ENCODE measurements at regions not wholly inside any gene's neighbourhood (a gene's known extent, or its start where the extent isn't known, plus 50 kb on each side); places are given as distances from the start of the nearest gene placed in this dataset.

GRCh38 chr4:124017185-124017785 lies 620.7 kb downstream of the SPRY1 start:
- Histone ChIP-seq H3K9ac (ENCODE audit: low read length) (peak overlapping the region; percentile 5), H3K9me3 (ENCODE audit: control insufficient read depth, low read length) (no peaks in the 10 kb centered on the region), H3K4me1 (ENCODE audit: control insufficient read depth, insufficient read depth, low read length) (peaks cover 43% of the 10 kb centered on the region), H3K36me3 (ENCODE audit: control insufficient read depth, insufficient read depth, low read length) (no peaks in the 10 kb centered on the region), H3K4me3 (ENCODE audit: low read length) (no peak overlapping the region), H3K27me3 (ENCODE audit: control insufficient read depth, insufficient read depth, low read length) (no peaks in the 10 kb centered on the region)

GRCh38 chr4:124018383-124019317 lies 622.1 kb downstream of the SPRY1 start:
- H3K9me3 ChIP-seq (ENCODE audit: control insufficient read depth, low read length) = no peaks in the 10 kb centered on the region
- no peak overlapping the region for H3K9ac ChIP-seq (ENCODE audit: low read length)
- H3K27me3 ChIP-seq (ENCODE audit: control insufficient read depth, insufficient read depth, low read length) = no peaks in the 10 kb centered on the region
- no peak overlapping the region for H3K4me3 ChIP-seq (ENCODE audit: low read length)
- H3K4me1 ChIP-seq (ENCODE audit: control insufficient read depth, insufficient read depth, low read length) = peaks cover 43% of the 10 kb centered on the region
- no peaks in the 10 kb centered on the region for H3K36me3 ChIP-seq (ENCODE audit: control insufficient read depth, insufficient read depth, low read length)

GRCh38 chr4:124019749-124020549 lies 623.4 kb downstream of the SPRY1 start:
- H3K36me3 ChIP-seq (ENCODE audit: control insufficient read depth, insufficient read depth, low read length) = no peaks in the 10 kb centered on the region
- no peak overlapping the region for H3K4me3 ChIP-seq (ENCODE audit: low read length)
- no peaks in the 10 kb centered on the region for H3K27me3 ChIP-seq (ENCODE audit: control insufficient read depth, insufficient read depth, low read length)
- H3K9me3 ChIP-seq (ENCODE audit: control insufficient read depth, low read length) = no peaks in the 10 kb centered on the region
- peaks cover 43% of the 10 kb centered on the region for H3K4me1 ChIP-seq (ENCODE audit: control insufficient read depth, insufficient read depth, low read length)
- H3K9ac ChIP-seq (ENCODE audit: low read length) = no peak overlapping the region

- Histone ChIP-seq H3K9ac (ENCODE audit: low read length) (no peak overlapping the region), H3K36me3 (ENCODE audit: control insufficient read depth, insufficient read depth, low read length) (no peaks in the 10 kb centered on the region), H3K4me3 (ENCODE audit: low read length) (no peak overlapping the region), H3K9me3 (ENCODE audit: control insufficient read depth, low read length) (no peaks in the 10 kb centered on the region), H3K4me1 (ENCODE audit: control insufficient read depth, insufficient read depth, low read length) (peaks cover 4% of the 10 kb centered on the region), H3K27me3 (ENCODE audit: control insufficient read depth, insufficient read depth, low read length) (no peaks in the 10 kb centered on the region)
Observed at GRCh38 chr4:124025000-124025399, 628.4 kb downstream of the SPRY1 start.

GRCh38 chr4:124025428-124025827 lies 628.8 kb downstream of the SPRY1 start:
- no peak overlapping the region for H3K4me3 ChIP-seq (ENCODE audit: low read length)
- H3K9me3 ChIP-seq (ENCODE audit: control insufficient read depth, low read length) = no peaks in the 10 kb centered on the region
- no peaks in the 10 kb centered on the region for H3K4me1 ChIP-seq (ENCODE audit: control insufficient read depth, insufficient read depth, low read length)
- H3K27me3 ChIP-seq (ENCODE audit: control insufficient read depth, insufficient read depth, low read length) = no peaks in the 10 kb centered on the region
- H3K36me3 ChIP-seq (ENCODE audit: control insufficient read depth, insufficient read depth, low read length) = no peaks in the 10 kb centered on the region
- H3K9ac ChIP-seq (ENCODE audit: low read length) = peak overlapping the region; percentile 40

- Histone ChIP-seq H3K9me3 (ENCODE audit: control insufficient read depth, low read length) (no peaks in the 10 kb centered on the region), H3K4me3 (ENCODE audit: low read length) (no peak overlapping the region), H3K9ac (ENCODE audit: low read length) (no peak overlapping the region), H3K4me1 (ENCODE audit: control insufficient read depth, insufficient read depth, low read length) (no peaks in the 10 kb centered on the region), H3K36me3 (ENCODE audit: control insufficient read depth, insufficient read depth, low read length) (no peaks in the 10 kb centered on the region), H3K27me3 (ENCODE audit: control insufficient read depth, insufficient read depth, low read length) (no peaks in the 10 kb centered on the region)
Observed at GRCh38 chr4:124028182-124028581, 631.6 kb downstream of the SPRY1 start.

GRCh38 chr4:124030147-124030546 lies 633.6 kb downstream of the SPRY1 start:
- no peak overlapping the region for H3K9ac ChIP-seq (ENCODE audit: low read length)
- H3K4me1 ChIP-seq (ENCODE audit: control insufficient read depth, insufficient read depth, low read length) = no peaks in the 10 kb centered on the region

GRCh38 chr4:124032035-124032434 lies 635.4 kb downstream of the SPRY1 start:
- H3K4me3 ChIP-seq (ENCODE audit: low read length) = no peak overlapping the region
- no peaks in the 10 kb centered on the region for H3K27me3 ChIP-seq (ENCODE audit: control insufficient read depth, insufficient read depth, low read length)
- no peak overlapping the region for H3K9ac ChIP-seq (ENCODE audit: low read length)
- no peaks in the 10 kb centered on the region for H3K4me1 ChIP-seq (ENCODE audit: control insufficient read depth, insufficient read depth, low read length)
- H3K9me3 ChIP-seq (ENCODE audit: control insufficient read depth, low read length) = no peaks in the 10 kb centered on the region
- H3K36me3 ChIP-seq (ENCODE audit: control insufficient read depth, insufficient read depth, low read length) = no peaks in the 10 kb centered on the region

More at GRCh38 chr4:124030147-124030546, 633.6 kb downstream of the SPRY1 start:
- Histone ChIP-seq H3K9me3 (ENCODE audit: control insufficient read depth, low read length) (no peaks in the 10 kb centered on the region), H3K4me3 (ENCODE audit: low read length) (no peak overlapping the region), H3K36me3 (ENCODE audit: control insufficient read depth, insufficient read depth, low read length) (no peaks in the 10 kb centered on the region), H3K27me3 (ENCODE audit: control insufficient read depth, insufficient read depth, low read length) (no peaks in the 10 kb centered on the region)

- no peak overlapping the region for H3K4me3 ChIP-seq (ENCODE audit: low read length)
- H3K36me3 ChIP-seq (ENCODE audit: control insufficient read depth, insufficient read depth, low read length) = no peaks in the 10 kb centered on the region
- no peaks in the 10 kb centered on the region for H3K9me3 ChIP-seq (ENCODE audit: control insufficient read depth, low read length)
- H3K27me3 ChIP-seq (ENCODE audit: control insufficient read depth, insufficient read depth, low read length) = no peaks in the 10 kb centered on the region
- H3K4me1 ChIP-seq (ENCODE audit: control insufficient read depth, insufficient read depth, low read length) = no peaks in the 10 kb centered on the region
- no peak overlapping the region for H3K9ac ChIP-seq (ENCODE audit: low read length)
Observed at GRCh38 chr4:124035364-124036041, 638.9 kb downstream of the SPRY1 start.

- Histone ChIP-seq H3K4me3 (ENCODE audit: low read length) (no peak overlapping the region), H3K4me1 (ENCODE audit: control insufficient read depth, insufficient read depth, low read length) (no peaks in the 10 kb centered on the region), H3K9ac (ENCODE audit: low read length) (no peak overlapping the region), H3K9me3 (ENCODE audit: control insufficient read depth, low read length) (no peaks in the 10 kb centered on the region), H3K27me3 (ENCODE audit: control insufficient read depth, insufficient read depth, low read length) (no peaks in the 10 kb centered on the region), H3K36me3 (ENCODE audit: control insufficient read depth, insufficient read depth, low read length) (no peaks in the 10 kb centered on the region)
Observed at GRCh38 chr4:124037236-124037635, 640.6 kb downstream of the SPRY1 start.

GRCh38 chr4:124044330-124044729 lies 647.7 kb downstream of the SPRY1 start:
- H3K4me1 ChIP-seq (ENCODE audit: control insufficient read depth, insufficient read depth, low read length) = no peaks in the 10 kb centered on the region
- no peak overlapping the region for H3K4me3 ChIP-seq (ENCODE audit: low read length)
- no peaks in the 10 kb centered on the region for H3K9me3 ChIP-seq (ENCODE audit: control insufficient read depth, low read length)
- H3K36me3 ChIP-seq (ENCODE audit: control insufficient read depth, insufficient read depth, low read length) = no peaks in the 10 kb centered on the region
- no peaks in the 10 kb centered on the region for H3K27me3 ChIP-seq (ENCODE audit: control insufficient read depth, insufficient read depth, low read length)
- H3K9ac ChIP-seq (ENCODE audit: low read length) = no peak overlapping the region
